ENCODE measurements at regions not wholly inside any gene's neighbourhood (a gene's known extent, or its start where the extent isn't known, plus 50 kb on each side); places are given as distances from the start of the nearest gene placed in this dataset.

- no peaks in the 10 kb centered on the region for H3K4me1 ChIP-seq
- H3K27ac ChIP-seq, result no peak overlapping the region
- ChIA-PET CTCF (no interaction called here), POLR2A (no interaction called here)
- WGBS (ENCODE audit: missing lambda C conversion rate), result 15% methylated on average over 17 of the region's 17 CpGs
- DNase-seq (ENCODE audit: low read depth in 1 of 2, low spot score in 1 of 2), result no peak
- peak in 1 of 2 experiments; percentile 28; a peak in 2 of 6 replicates for ATAC-seq
- H3K4me2 ChIP-seq, result no peak overlapping the region
- H3K9me3 ChIP-seq, result peaks cover 12% of the 10 kb centered on the region; the same call in 2 of the 3 replicates
- no peak for TF ChIP-seq ZNF302 (CRISPR knock-in tag; IDR thresholded peaks at IDR 0.05)
- TF ChIP-seq PHF8 (IDR thresholded peaks at IDR 0.05; ENCODE audit: borderline replicate concordance, low read depth), result no peak
- no peak for TF ChIP-seq MAFK (IDR thresholded peaks at IDR 0.05; ENCODE audit: partially characterized antibody)
- TF ChIP-seq NPAS2 (CRISPR knock-in tag; IDR thresholded peaks at IDR 0.05; ENCODE audit: borderline replicate concordance), result no peak
- TF ChIP-seq USF2 (IDR thresholded peaks at IDR 0.05), result no peak
- TF ChIP-seq FOSL2 (IDR thresholded peaks at IDR 0.05), result no peak
- TF ChIP-seq FOSL2 (CRISPR knock-in tag; IDR thresholded peaks at IDR 0.05), result no peak
- no peak for TF ChIP-seq CBX2 (IDR thresholded peaks at IDR 0.05; ENCODE audit: borderline replicate concordance, low read depth)
- TF ChIP-seq BCL3 (IDR thresholded peaks at IDR 0.05), result no peak
- no peak for TF ChIP-seq TP53 (CRISPR knock-in tag; IDR thresholded peaks at IDR 0.05)
- no peak for TF ChIP-seq HEYL (CRISPR knock-in tag; IDR thresholded peaks at IDR 0.05)
- no peak for TF ChIP-seq RFX5 (IDR thresholded peaks at IDR 0.05)
- no peak overlapping the region for H3K4me3 ChIP-seq
- FAIRE-seq, result no peak
Measured at GRCh38 chr2:3970791-3971651, 267.6 kb downstream of the DCDC2C start.

GRCh38 chr2:3971652-3972192 is 268.3 kb downstream of the DCDC2C start:
- Histone ChIP-seq H3K4me3 (no peak overlapping the region), H3K4me1 (no peaks in the 10 kb centered on the region), H3K4me2 (no peak overlapping the region), H3K9me3 (peaks cover 12% of the 10 kb centered on the region; the same call in 2 of the 3 replicates), H3K27ac (no peak overlapping the region)
- DNase-seq (ENCODE audit: low read depth in 1 of 2, low spot score in 1 of 2), result no peak
- ChIA-PET POLR2A (no interaction called here), CTCF (no interaction called here)
- TF ChIP-seq NPAS2 (CRISPR knock-in tag; IDR thresholded peaks at IDR 0.05; ENCODE audit: borderline replicate concordance), result no peak
- no peak for TF ChIP-seq FOSL2 (IDR thresholded peaks at IDR 0.05)
- TF ChIP-seq FOSL2 (CRISPR knock-in tag; IDR thresholded peaks at IDR 0.05), result no peak
- no peak for TF ChIP-seq MAZ (IDR thresholded peaks at IDR 0.05; ENCODE audit: borderline replicate concordance, low read depth, low read length)
- TF ChIP-seq MYC (IDR thresholded peaks at IDR 0.05; ENCODE audit: borderline replicate concordance, low read length), result no peak
- no peak for TF ChIP-seq KDM5A (IDR thresholded peaks at IDR 0.05)
- no peak for TF ChIP-seq MAX (IDR thresholded peaks at IDR 0.05)
- no peak for TF ChIP-seq PHF8 (IDR thresholded peaks at IDR 0.05; ENCODE audit: borderline replicate concordance, low read depth)
- no peak for TF ChIP-seq RFX5 (IDR thresholded peaks at IDR 0.05)
- no peak for TF ChIP-seq CBX8 (IDR thresholded peaks at IDR 0.05)
- no peak for TF ChIP-seq TFCP2L1 (CRISPR knock-in tag; IDR thresholded peaks at IDR 0.05)
- no peak for TF ChIP-seq ATOH8 (CRISPR knock-in tag; IDR thresholded peaks at IDR 0.05; ENCODE audit: low read depth)
- no peak for TF ChIP-seq RARB (CRISPR knock-in tag; IDR thresholded peaks at IDR 0.05)
- TF ChIP-seq FOSB (CRISPR knock-in tag; IDR thresholded peaks at IDR 0.05), result no peak
- no peak for TF ChIP-seq RCOR1 (IDR thresholded peaks at IDR 0.05; ENCODE audit: low read depth, low read length)
- no peak for TF ChIP-seq KDM1A (IDR thresholded peaks at IDR 0.05; ENCODE audit: low read depth)
- TF ChIP-seq EHF (CRISPR knock-in tag; IDR thresholded peaks at IDR 0.05), result no peak
- TF ChIP-seq USF2 (IDR thresholded peaks at IDR 0.05), result no peak
- no peak for TF ChIP-seq RNF2 (IDR thresholded peaks at IDR 0.05; ENCODE audit: borderline replicate concordance, low read depth)
- no peak for FAIRE-seq
- WGBS (ENCODE audit: missing lambda C conversion rate), result 62% methylated on average over 4 of the region's 4 CpGs
- ATAC-seq, result no peak
